ENCODE measurements at regions not wholly inside any gene's neighbourhood (a gene's known extent, or its start where the extent isn't known, plus 50 kb on each side); places are given as distances from the start of the nearest gene placed in this dataset.

- Histone ChIP-seq H3K4me3 (replicated peaks in 1 of 3; ENCODE audit: insufficient read depth in 1 of 3, low read depth in 1 of 3, low read length in 3 of 3) (no peak overlapping the region), H3K9ac (replicated peaks; ENCODE audit: extremely low read depth, insufficient read depth, low read length) (no peak overlapping the region), H4K20me1 (replicated peaks; ENCODE audit: control insufficient read depth, extremely low read depth, insufficient read depth, low read length) (no peaks in the 10 kb centered on the region), H3K4me2 (ENCODE audit: insufficient read depth, low read length) (no peak overlapping the region), H3K27ac (ENCODE audit: insufficient read depth, low read depth, low read length) (no peak overlapping the region), H3K27me3 (ENCODE audit: control insufficient read depth in 2 of 2, insufficient read depth in 2 of 2, low read length in 2 of 2) (no peaks in the 10 kb centered on the region), H3K9me1 (replicated peaks; ENCODE audit: control insufficient read depth, extremely low read depth, insufficient read depth, low read length) (no peaks in the 10 kb centered on the region), H3K4me1 (ENCODE audit: control insufficient read depth, extremely low read depth, insufficient read depth, low read length) (no peaks in the 10 kb centered on the region), H2AFZ (ENCODE audit: low read depth, low read length) (no peak overlapping the region), H3K36me3 (ENCODE audit: control insufficient read depth in 2 of 2, extremely low read depth in 1 of 2, insufficient read depth in 2 of 2, low read length in 2 of 2) (no peaks in the 10 kb centered on the region), H3K79me2 (ENCODE audit: control insufficient read depth, insufficient read depth, low read length) (no peaks in the 10 kb centered on the region), H3K9me3 (replicated peaks; ENCODE audit: control insufficient read depth, insufficient read depth, low read length) (no peaks in the 10 kb centered on the region)
- ChIA-PET CTCF (interaction anchor here (1.0 kb wide), 1 partner anchor 30 kb away, joined by 4 read pairs; no protein-coding TSS in a partner anchor), POLR2A (no interaction called here)
- intact Hi-C loops (cut with micrococcal nuclease) (no loop called here), dilution Hi-C loops (cut with MboI; ENCODE audit: extremely low pct_ligation_motif_present, low sequenced_read_pairs) (no loop called here)
- TF ChIP-seq POLR2AphosphoS5 (IDR thresholded peaks at IDR 0.05; ENCODE audit: insufficient read depth, low read depth, low read length), result no peak
- no peak for TF ChIP-seq CTCF (IDR thresholded peaks at IDR 0.05; ENCODE audit: extremely low read depth in 1 of 2, insufficient read depth in 1 of 2, low read depth in 1 of 2, low read length in 2 of 2)
- no peak for TF ChIP-seq EZH2 (IDR thresholded peaks at IDR 0.05; ENCODE audit: borderline replicate concordance, low read depth, low read length, severe bottlenecking)
- no peak for TF ChIP-seq FOS (IDR thresholded peaks at IDR 0.05; ENCODE audit: borderline replicate concordance, insufficient read depth, low read length)
- no peak for TF ChIP-seq GATA2 (IDR thresholded peaks at IDR 0.05; ENCODE audit: insufficient read depth, insufficient read length, low read depth, low read length)
- TF ChIP-seq POLR2A (IDR thresholded peaks at IDR 0.05; ENCODE audit: low read depth, low read length), result no peak
- no peak for TF ChIP-seq JUN (IDR thresholded peaks at IDR 0.05; ENCODE audit: borderline replicate concordance, insufficient read depth, insufficient read length, low read depth)
- no peak for TF ChIP-seq MYC (IDR thresholded peaks at IDR 0.05; ENCODE audit: low read depth, low read length)
- TF ChIP-seq MAX (IDR thresholded peaks at IDR 0.05; ENCODE audit: insufficient read depth, insufficient read length), result no peak
- no peak for DNase-seq (ENCODE audit: low read depth, low spot score)
- FAIRE-seq, result no peak
- BruUV-seq (replicated peaks), result no TSS peak
These were observed 125.5 kb upstream of the XIRP2 start for GRCh38 chr2:166762746-166763145.
